H9 (cell line): ENCODE measurements at regions not wholly inside any gene's neighbourhood (a gene's known extent, or its start where the extent isn't known, plus 50 kb on each side); places are given as distances from the start of the nearest gene placed in this dataset.

Experiments
- DNase-seq: peaks from one replicate; pipeline ENCODE4 v3.0.0-alpha.2; 2017
- H2AFZ ChIP-seq: one replicate; pipeline ENCODE4 v1.6.1; 2013; ENCODE audit warnings: mild to moderate bottlenecking, low read length, control low read depth, moderate library complexity
- H2AK5ac ChIP-seq: 2 replicates; pipeline ENCODE4 v1.6.1; 2013; ENCODE audit warnings: low read length, control low read depth, mixed read lengths; ENCODE audit not compliant: insufficient read length
- H2BK120ac ChIP-seq: one replicate; pipeline ENCODE4 v1.6.1; 2013; ENCODE audit warnings: low read depth, mild to moderate bottlenecking, low read length, control low read depth, inconsistent platforms; ENCODE audit not compliant: poor library complexity, severe bottlenecking
- H2BK12ac ChIP-seq: 2 replicates; pipeline ENCODE4 v1.6.1; 2013; ENCODE audit warnings: low read length, control low read depth, mixed read lengths, low read depth; ENCODE audit not compliant: insufficient read length
- H2BK15ac ChIP-seq: 2 replicates; pipeline ENCODE4 v1.6.1; 2013; ENCODE audit warnings: low read depth, low read length, control low read depth
- H2BK20ac ChIP-seq: one replicate; pipeline ENCODE4 v1.6.1; 2013; ENCODE audit warnings: low read depth, mild to moderate bottlenecking, low read length, control low read depth, inconsistent platforms; ENCODE audit not compliant: poor library complexity, severe bottlenecking
- H2BK5ac ChIP-seq: 2 replicates; pipeline ENCODE4 v1.6.1; 2013; ENCODE audit warnings: low read length, control low read depth, mixed read lengths; ENCODE audit not compliant: insufficient read length
- H3K14ac ChIP-seq: 2 replicates; pipeline ENCODE4 v1.6.1; 2013; ENCODE audit warnings: low read length, control low read depth; ENCODE audit not compliant: insufficient read depth
- H3K18ac ChIP-seq: 2 replicates; pipeline ENCODE4 v1.6.1; 2013; ENCODE audit warnings: low read depth, mild to moderate bottlenecking, mixed read lengths, low read length, control low read depth; ENCODE audit not compliant: insufficient read length
- H3K23ac ChIP-seq: 2 replicates; pipeline ENCODE4 v1.6.1; 2013; ENCODE audit warnings: low read length, control low read depth, mixed read lengths, low read depth; ENCODE audit not compliant: insufficient read length
- H3K23me2 ChIP-seq: 2 replicates; pipeline ENCODE4 v1.6.1; 2013; ENCODE audit warnings: low read depth, mild to moderate bottlenecking, mixed read lengths, low read length, control low read depth; ENCODE audit not compliant: insufficient read length, poor library complexity, severe bottlenecking
- H3K27ac ChIP-seq: 2 replicates; pipeline ENCODE4 v1.5.1; 2013; ENCODE audit warnings: low read length, control low read depth, mixed read lengths, low read depth; ENCODE audit not compliant: insufficient read length
- H3K27me3 ChIP-seq: 2 replicates; pipeline ENCODE4 v1.6.1; 2013; ENCODE audit warnings: low read length, control low read depth, inconsistent platforms; ENCODE audit not compliant: insufficient read depth
- H3K4ac ChIP-seq: 2 replicates; pipeline ENCODE4 v1.6.1; 2013; ENCODE audit warnings: low read depth, mild to moderate bottlenecking, control low read depth, inconsistent platforms, low read length, moderate library complexity
- H3K4me1 ChIP-seq: 2 replicates; pipeline ENCODE4 v1.6.1; 2013; ENCODE audit warnings: low read length, control low read depth, inconsistent platforms; ENCODE audit not compliant: insufficient read depth
- H3K4me2 ChIP-seq: 2 replicates; pipeline ENCODE4 v1.6.1; 2013; ENCODE audit warnings: low read length, control low read depth, mixed read lengths; ENCODE audit not compliant: insufficient read length, insufficient read depth
- H3K56ac ChIP-seq: 2 replicates; pipeline ENCODE4 v1.6.1; 2013; ENCODE audit warnings: low read depth, mild to moderate bottlenecking, mixed read lengths, low read length, control low read depth; ENCODE audit not compliant: insufficient read length
- H3K79me1 ChIP-seq: 2 replicates; pipeline ENCODE4 v1.6.1; 2013; ENCODE audit warnings: low read depth, mild to moderate bottlenecking, moderate library complexity, low read length, control low read depth, inconsistent platforms; ENCODE audit not compliant: insufficient read depth, poor library complexity, severe bottlenecking
- H3K79me2 ChIP-seq: 2 replicates; pipeline ENCODE4 v1.6.1; 2013; ENCODE audit warnings: low read length, control low read depth, inconsistent platforms; ENCODE audit not compliant: insufficient read depth
- H3K9ac ChIP-seq: 2 replicates; pipeline ENCODE4 v1.6.1; 2013; ENCODE audit warnings: low read length, control low read depth, mixed read lengths; ENCODE audit not compliant: insufficient read length; ENCODE audit errors: extremely low read depth
- H3K9me3 ChIP-seq: one replicate; pipeline ENCODE4 v1.6.1; 2013; ENCODE audit warnings: low read depth, low read length, inconsistent platforms; ENCODE audit not compliant: control insufficient read depth
- H3T11ph ChIP-seq: one replicate; pipeline ENCODE4 v1.6.1; 2013; ENCODE audit warnings: mild to moderate bottlenecking, low read length, control low read depth, inconsistent platforms
- H4K20me1 ChIP-seq: one replicate; pipeline ENCODE4 v1.6.1; 2013; ENCODE audit not compliant: control insufficient read depth, insufficient read length, insufficient read depth
- H4K5ac ChIP-seq: 2 replicates; pipeline ENCODE4 v1.6.1; 2013; ENCODE audit warnings: low read depth, mild to moderate bottlenecking, mixed read lengths, low read length, control low read depth; ENCODE audit not compliant: insufficient read length
- H4K8ac ChIP-seq: replicated peaks from 2 replicates; pipeline ENCODE4 v1.6.1; 2013; ENCODE audit warnings: low read length, control low read depth, mixed read lengths, low read depth; ENCODE audit not compliant: insufficient read length
- H4K91ac ChIP-seq: 2 replicates; pipeline ENCODE4 v1.6.1; 2013; ENCODE audit warnings: low read depth, mild to moderate bottlenecking, moderate library complexity, mixed read lengths, low read length, control low read depth; ENCODE audit not compliant: insufficient read length
- H3K27ac Mint-ChIP-seq, 3 experiments: 2 replicates in 2 of 3; 3 replicates in 1 of 3; pipeline ENCODE4 v1.8.0; 2020 to 2021; ENCODE audit warnings: mixed read lengths in 3 of 3, mild to moderate bottlenecking in 1 of 3, moderate library complexity in 1 of 3
- H3K27me3 Mint-ChIP-seq: 2 replicates; pipeline ENCODE4 v1.8.0; 2021; ENCODE audit warnings: low read depth, mild to moderate bottlenecking, moderate library complexity, mixed read lengths
- H3K36me3 Mint-ChIP-seq, 3 experiments: 2 replicates in 2 of 3; 3 replicates in 1 of 3; pipeline ENCODE4 v1.8.0; 2020 to 2021; ENCODE audit warnings: low read depth in 3 of 3, mixed read lengths in 3 of 3; ENCODE audit not compliant: insufficient read depth in 1 of 3
- H3K4me1 Mint-ChIP-seq, 2 experiments: 2 replicates each; pipeline ENCODE4 v1.8.0; 2020; ENCODE audit warnings: mixed read lengths in 2 of 2
- H3K4me3 Mint-ChIP-seq, 2 experiments: 2 replicates in 1 of 2; 3 replicates in 1 of 2; pipeline ENCODE4 v1.8.0; 2020 to 2021; ENCODE audit warnings: mild to moderate bottlenecking in 2 of 2, mixed read lengths in 2 of 2, moderate library complexity in 1 of 2
- H3K9me3 Mint-ChIP-seq, 2 experiments: 2 replicates in 1 of 2; 3 replicates in 1 of 2; pipeline ENCODE4 v1.8.0; 2020; ENCODE audit warnings: mild to moderate bottlenecking in 2 of 2, mixed read lengths in 2 of 2, moderate library complexity in 1 of 2
- TF ChIP-seq, protein P1 (sequence below): fragments of 200-600 bp; sonication (generic); conservative IDR thresholded peaks from 3 replicates; pipeline ENCODE4 v1.8.0; 2021; ENCODE audit warnings: antibody characterized with exemption, mild to moderate bottlenecking

DNA sequence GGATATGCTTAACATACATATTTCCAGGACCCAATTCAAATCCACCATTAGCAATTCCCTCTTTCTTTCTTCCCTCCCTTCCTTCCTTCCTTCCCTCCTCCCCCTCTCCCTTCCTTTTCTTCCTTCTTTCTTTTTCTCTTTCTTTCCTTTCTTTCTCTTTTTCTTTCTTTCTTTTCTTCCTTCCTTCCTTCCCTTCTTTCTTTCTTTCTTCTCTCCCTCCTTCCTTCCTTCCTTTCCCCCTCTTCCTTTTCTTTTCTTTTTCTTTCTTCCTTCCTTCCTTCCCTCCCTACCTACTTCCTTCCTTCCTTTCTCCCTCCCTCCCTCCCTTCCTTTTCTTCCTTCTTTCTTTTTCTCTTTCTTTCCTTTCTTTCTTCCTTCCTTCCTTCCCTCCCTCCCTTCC is 332.0 kb downstream of the TMEM161B start:
- Mint-ChIP-seq H3K4me1 (peaks cover 0 to 9% of the 10 kb centered on the region in 2 experiments; a peak in 2 of 4 replicates), H3K36me3 (no peaks in the 10 kb centered on the region), H3K27me3 (no peaks in the 10 kb centered on the region), H3K27ac (no peak overlapping the region), H3K4me3 (no peak overlapping the region), H3K9me3 (no peaks in the 10 kb centered on the region; a peak in 1 of 5 replicates)
- Histone ChIP-seq H3K18ac (no peak overlapping the region), H3K9me3 (no peaks in the 10 kb centered on the region), H3K56ac (no peak overlapping the region), H2AFZ (no peak overlapping the region), H4K91ac (no peak overlapping the region), H2BK20ac (no peak overlapping the region), H2BK12ac (no peak overlapping the region), H2BK120ac (no peak overlapping the region), H3K4me2 (no peak overlapping the region), H3K27ac (no peak overlapping the region), H4K5ac (no peak overlapping the region), H3K27me3 (no peaks in the 10 kb centered on the region), H3K23ac (no peak overlapping the region), H3K23me2 (no peaks in the 10 kb centered on the region), H3K79me1 (no peaks in the 10 kb centered on the region), H4K8ac (no peak overlapping the region), H3K14ac (no peak overlapping the region), H2AK5ac (no peak overlapping the region), H3K4me1 (no peaks in the 10 kb centered on the region), H4K20me1 (no peaks in the 10 kb centered on the region), H3K9ac (no peak overlapping the region), H3K4ac (no peak overlapping the region), H3K79me2 (no peaks in the 10 kb centered on the region), H2BK15ac (no peak overlapping the region), H3T11ph (no peak overlapping the region), H2BK5ac (no peak overlapping the region)
- DNase-seq = no peak
- TF ChIP-seq, protein P1, sequence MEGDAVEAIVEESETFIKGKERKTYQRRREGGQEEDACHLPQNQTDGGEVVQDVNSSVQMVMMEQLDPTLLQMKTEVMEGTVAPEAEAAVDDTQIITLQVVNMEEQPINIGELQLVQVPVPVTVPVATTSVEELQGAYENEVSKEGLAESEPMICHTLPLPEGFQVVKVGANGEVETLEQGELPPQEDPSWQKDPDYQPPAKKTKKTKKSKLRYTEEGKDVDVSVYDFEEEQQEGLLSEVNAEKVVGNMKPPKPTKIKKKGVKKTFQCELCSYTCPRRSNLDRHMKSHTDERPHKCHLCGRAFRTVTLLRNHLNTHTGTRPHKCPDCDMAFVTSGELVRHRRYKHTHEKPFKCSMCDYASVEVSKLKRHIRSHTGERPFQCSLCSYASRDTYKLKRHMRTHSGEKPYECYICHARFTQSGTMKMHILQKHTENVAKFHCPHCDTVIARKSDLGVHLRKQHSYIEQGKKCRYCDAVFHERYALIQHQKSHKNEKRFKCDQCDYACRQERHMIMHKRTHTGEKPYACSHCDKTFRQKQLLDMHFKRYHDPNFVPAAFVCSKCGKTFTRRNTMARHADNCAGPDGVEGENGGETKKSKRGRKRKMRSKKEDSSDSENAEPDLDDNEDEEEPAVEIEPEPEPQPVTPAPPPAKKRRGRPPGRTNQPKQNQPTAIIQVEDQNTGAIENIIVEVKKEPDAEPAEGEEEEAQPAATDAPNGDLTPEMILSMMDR = no peak
